RPMI8226 (cell line): ENCODE measurements at regions not wholly inside any gene's neighbourhood (a gene's known extent, or its start where the extent isn't known, plus 50 kb on each side); places are given as distances from the start of the nearest gene placed in this dataset.
"Not testable (repeated sequence)": the region's sequence is repeated elsewhere in the genome, so short reads cannot be mapped to it uniquely, and the experiment has no call there.

ENCODE experiments used
- DNase-seq: peaks from one replicate; pipeline ENCODE4 v3.0.0-alpha.2; 2015

DNA sequence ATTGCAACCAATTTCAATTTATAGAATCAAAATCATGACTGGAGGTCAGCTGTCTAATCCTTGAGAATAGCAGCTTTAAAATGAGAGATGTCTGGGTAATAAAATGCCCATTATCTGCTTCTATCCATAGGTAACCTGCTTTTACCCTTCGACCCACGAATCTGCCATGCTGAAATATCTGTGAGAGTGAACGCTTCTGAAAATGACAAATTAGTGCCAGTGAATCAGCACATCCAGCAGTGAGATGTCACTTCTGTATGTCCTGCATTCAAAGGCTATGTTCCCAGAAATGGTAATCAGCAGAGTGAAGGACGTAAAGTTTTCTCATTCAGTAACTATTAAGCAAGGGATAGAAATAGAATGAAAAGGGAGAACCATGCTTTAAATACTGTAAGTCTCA, 532.4 kb upstream of the ITGA1 start:
- no peak for DNase-seq

DNA sequence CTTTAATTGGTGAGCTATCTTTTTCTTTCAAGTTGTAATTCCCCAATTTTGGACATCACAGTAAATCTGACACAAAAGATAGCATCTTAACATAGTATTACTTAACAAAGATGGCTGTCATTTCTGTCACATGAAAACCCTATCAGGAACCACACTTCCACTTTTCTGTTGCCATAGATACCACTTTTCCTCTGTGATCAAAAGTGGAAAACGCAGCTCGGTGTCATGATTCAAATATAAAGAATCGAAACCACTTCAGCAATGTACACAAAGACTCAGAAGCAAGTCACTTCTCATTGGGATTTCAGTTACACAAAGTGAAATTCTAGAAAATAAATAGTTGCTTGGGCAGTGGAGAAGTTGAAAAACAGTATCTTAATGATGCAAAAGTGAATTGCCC, 524.9 kb upstream of the ITGA1 start:
- DNase-seq: no peak

DNA sequence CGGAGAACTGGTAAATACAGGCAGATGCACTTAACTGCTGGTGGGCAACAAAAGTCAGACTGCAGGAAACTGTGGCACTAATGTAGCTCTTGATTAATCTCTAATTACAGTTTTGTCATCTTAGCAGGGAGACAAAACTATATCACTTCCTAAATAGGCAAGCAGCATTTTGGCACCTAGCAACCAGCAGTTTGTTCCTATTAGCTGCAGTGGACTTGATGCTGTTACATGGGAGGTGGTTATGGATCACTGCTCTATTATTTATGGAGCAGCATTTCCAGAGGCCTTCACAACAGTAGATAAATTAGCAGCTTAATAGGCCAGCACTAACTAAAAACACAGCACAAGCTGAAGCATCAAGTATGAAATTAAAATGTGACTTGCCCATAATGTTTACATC, 518.3 kb upstream of the ITGA1 start:
- DNase-seq: no peak

DNA sequence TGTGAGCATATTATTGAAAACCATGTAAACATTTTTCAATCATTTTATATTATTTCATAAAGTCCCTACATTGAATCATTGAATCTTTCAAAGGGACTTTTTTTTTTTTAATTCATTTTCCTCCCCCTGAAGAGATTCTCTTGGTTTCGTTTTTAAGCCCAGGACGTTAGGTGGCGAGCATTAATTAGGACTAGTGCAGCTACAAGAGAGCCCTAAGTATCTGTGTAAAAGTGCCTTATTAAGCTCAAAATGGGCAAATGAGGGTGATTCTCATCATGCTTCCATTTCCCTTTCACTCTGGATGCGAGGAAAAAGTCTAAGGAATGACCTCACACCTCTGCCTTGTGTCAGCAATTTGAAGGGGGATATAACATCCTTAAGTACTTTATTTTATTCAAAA, 517.9 kb upstream of the ITGA1 start:
- DNase-seq: peak; percentile 5

DNA sequence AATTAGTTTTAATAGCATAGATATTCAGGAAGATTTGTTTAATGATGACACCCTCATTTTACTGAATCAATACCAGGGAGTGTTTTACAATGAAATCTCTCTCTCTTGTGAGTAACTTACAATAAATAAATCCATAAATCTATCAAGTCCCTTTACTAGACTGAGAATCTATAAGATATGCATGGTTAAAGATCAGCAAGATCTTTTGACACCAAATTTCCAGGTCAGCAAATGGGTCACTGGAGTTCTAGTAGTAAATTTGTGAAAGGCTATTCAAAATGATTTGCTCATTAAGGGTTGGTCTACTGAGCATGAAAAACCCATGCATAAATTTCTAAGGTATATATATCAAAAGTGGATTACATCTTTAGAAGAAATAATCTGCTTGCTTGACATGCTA, 512.1 kb upstream of the ITGA1 start:
- no peak for DNase-seq

DNA sequence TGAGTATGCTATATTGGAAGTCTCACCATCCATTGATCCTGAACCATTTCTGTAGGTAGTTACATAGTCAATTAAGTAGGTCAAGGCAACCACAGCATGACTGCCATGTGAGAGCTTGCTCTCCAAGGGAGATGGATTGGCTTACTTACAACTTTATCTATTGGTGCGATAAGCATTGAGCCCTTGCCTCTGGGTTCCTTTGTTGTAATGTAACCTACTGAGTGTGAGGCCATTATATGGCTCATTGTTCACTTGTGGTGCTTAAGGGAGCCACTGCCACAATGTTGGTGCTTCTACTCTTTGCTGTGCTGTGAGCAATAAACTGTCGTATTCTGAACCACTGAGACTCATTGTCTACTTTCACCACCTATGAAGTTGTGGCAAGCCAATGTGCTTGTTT, 510.6 kb upstream of the ITGA1 start:
- no peak for DNase-seq

DNA sequence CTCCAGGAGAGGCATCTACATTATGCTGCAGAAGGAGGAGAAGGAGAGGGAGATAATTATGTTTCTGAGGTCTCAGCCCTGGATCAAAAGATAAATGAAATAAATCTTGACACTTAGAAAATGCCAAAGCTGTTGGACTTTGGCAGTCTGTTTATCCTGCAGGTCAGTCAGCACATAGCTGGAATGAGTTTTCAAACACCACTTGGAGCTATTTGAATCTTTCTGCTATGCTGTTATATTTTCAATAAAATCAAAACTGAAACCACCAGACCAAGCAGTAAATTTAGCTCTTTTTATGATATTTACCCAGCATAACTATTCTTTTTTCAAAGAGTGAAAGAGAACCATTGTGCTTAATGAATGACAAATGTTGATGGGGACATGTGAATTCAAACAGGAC, 505.1 kb upstream of the ITGA1 start:
- no peak for DNase-seq

DNA sequence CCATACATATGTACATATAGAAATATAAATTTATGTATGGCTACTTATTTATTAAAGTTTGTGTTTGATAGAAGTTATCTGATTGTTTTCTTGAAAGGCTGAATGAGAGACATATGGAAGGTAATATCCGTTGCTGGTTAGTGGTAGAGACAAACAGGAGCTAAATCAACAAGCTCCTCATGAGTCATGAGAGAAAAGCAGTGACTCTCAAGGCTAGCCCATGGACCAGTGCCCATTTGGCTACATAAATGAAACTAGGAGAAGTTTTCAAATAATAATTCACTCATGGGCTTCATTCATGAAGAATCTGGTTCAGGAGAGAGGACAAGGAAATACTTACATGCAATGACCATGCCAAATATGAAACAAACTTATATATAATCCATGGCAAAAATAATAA, 504.5 kb upstream of the ITGA1 start:
- no peak for DNase-seq

DNA sequence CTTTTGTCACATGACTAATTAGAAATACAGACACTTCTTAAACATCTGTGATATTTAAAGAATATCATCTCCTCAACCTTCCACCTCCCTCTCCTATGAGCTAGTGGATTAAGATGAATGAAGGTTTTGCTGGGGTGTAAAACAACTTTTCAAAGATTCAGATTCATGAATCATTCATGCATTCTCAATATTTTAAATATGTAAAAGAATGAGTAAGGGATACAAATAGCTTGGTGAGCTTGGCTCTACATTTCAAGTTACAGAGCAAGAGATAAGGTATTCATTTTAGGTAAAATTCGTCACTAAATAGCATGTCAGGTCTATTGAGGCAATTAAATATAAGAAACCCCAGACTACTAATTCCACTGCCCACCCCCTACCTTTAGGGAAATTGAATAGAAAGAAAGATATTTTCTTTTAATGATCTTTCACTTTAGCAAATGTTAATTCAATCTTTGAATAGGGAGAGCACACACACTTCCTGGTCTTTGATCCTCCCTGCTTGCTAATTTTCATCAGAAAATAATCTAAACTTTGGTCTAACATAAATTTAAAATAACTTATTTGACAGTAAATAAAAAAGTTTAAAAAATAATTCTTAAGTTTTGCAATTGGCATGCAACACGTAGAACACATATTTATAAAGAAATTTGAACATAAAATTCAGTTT, 486.9 kb upstream of the ITGA1 start:
- no peak for DNase-seq

DNA sequence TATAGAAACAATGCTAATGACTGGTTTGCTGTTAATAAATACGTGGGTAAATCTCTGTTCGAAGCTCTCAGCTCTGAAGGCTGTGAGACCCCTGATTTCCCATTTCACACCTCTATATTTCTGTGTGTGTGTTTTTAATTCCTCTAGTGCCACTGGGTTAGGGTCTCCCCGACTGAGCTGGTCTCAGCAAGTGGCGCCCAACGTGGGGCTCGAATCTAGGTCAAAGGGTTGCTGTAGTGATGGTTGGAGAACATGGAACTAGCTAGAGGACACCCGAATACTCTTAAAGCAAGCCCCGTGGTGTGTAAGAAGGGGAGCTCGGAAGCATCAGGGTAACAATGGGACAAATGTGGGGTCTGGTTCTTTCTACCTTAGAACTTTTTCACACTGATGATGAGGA, 482.9 kb upstream of the ITGA1 start:
- DNase-seq: not testable (repeated sequence)

DNA sequence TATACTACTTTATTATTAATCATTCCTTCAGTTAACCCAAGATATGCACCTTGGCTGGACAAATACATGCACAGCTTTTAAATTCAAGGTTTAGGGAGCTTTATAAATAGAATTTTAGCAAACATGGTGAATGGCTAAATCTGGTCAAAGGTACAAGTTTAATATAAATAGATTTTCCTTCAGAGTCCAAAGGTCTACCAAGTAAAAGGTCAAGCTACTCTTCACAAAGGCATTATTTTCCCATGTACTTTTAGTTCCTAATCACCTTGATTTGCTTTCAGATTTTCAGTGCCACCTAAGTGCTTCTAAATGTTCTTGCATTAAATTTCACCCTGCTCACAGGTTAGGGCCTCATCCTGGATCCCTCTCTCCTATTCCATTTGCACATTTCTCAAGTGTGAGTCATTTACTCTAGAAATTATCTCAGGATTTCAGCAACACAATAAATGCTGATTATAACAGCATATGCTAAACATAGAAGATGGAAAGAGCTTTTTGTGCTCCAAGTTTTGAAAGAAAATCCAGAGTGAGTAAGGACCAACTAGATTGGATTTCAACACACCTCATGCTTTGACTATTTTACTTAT, 459.4 kb upstream of the ITGA1 start:
- no peak for DNase-seq

DNA sequence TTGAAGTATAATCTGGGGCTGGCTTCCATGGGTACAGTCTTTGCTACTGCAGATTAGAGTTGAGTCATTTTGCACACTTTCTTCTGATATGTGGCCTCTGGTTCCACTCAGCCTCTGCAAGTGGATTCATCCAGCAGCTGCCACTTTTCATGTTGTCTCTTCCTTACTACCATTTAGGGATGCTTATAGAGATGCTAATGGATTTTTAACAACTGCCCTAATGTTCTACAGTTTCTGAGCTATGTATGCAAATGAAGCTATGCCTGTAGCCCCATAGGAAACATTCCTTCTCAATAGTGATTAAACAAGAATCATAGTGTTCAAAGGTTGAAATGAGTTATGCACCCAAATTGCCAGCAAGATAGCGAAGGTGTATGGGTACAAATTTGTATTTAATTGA, 456.0 kb upstream of the ITGA1 start:
- no peak for DNase-seq

DNA sequence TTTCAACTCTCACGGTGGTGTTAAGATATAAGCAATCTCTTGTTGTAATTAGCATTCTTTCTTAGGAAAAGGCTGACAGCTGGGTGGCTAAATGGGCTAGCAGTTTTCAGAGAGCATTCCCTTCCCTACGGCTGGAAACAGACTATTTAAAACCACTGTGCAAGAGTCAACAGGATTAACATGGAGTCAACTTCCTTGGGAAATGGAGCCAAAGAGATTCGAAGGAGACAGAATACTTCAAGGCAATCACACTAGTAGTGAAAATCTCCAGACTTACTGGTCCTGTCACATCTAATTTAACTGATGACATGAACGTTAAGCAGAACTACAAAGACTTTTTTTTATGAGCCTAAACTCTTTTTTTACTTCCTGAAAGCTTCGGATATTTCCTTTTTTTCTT, 453.3 kb upstream of the ITGA1 start:
- DNase-seq: no peak

DNA sequence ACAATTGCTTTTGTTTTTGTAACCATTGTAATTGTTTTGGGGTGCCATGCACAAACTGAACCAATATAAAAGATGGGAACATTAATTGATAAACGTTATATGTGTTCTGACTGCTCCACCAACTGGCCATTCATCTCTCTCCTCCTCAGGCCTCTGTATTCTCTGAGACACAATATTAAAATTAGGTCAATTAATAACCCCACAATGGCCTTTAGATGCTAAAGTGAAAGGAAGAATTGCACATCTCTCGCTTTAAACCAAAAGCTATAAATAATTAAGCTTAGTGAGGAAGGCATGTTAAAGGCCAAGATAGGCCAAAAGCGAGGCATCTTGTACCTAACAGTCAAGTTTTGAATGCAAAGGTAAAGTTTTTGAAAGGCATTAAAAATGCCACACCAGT, 448.4 kb upstream of the ITGA1 start:
- DNase-seq: no peak

DNA sequence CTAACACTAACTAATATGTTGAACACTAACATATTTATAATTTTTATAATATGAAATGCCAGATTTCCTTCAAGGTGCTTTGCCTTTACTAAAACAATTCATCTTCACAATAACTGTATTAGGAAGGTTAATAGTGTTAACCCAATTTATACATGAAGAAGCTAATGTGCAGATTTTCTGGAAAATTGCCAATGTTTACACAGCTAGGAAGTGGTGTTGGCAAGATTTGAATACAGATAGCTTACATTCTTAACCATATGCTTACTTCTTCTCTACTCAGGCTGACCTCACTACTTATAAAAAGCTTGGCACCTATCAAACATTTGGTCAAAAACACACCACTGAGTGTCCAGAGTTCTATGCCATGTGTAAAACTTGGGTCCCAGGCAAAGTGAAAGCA, 445.4 kb upstream of the ITGA1 start:
- DNase-seq: no peak

DNA sequence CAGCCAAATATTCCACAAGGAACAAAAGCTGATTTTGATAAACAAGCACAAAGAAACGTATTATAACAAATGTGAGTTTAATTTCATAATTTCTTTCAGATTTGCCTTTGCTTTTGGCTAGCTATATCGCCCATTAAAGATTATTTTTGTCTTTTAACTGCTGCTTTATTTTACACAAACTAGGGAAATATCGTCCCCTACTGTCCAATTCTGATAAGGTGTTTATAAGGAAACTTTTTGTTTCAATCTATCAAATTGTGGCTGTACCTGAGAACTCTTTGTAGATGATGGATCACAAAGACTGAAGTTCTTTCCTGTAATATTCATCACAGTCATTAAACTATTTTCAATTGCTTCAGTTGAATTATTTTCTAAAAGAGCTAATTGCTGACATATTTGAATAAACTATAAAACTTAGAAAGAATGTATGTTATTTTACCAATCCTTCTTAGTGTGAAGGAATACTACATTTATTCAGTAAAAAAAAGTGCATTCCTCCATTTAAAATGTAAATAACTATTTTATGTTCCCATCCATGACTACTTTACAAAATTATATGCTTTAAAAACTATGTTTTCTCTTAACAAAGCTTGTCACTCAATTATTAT, 431.3 kb upstream of the ITGA1 start:
- peak; percentile 30 for DNase-seq

DNA sequence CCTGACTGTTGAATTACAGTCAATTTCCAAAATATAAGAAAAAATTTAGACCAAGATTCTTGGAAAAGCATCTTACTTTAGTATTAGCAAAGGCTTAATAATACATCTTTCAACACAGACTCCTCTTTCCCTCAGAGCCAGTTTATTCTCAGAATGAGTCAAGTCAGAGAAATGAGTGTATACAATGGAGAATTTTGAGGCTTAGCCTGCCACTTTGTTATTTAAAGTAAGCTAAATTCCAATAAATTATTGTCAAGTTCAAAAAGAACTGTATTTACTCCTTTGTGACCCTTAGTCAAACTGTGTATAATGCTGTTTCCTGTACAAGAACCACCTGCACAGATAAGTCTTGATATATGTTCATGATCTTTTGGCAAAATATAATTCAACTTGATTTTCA, 428.5 kb upstream of the ITGA1 start:
- DNase-seq: no peak

DNA sequence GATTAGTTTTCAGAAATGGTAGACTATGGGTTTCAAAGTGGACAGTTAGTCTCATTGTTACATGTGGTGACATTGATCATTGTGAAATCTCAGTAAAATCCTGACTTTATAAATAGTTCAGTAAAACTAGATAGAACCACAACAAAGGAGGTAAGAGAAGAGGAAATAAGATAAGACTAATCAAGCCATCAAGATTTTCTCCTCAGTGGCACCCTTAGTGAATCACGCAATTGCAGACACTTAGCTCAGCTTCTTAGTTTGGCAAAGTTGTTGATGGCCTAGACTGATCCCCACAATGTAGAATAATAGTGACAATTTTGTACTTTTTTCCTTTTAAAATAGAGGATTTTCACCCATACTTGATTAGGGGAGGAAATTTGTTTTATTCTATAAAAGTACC, 426.7 kb upstream of the ITGA1 start:
- DNase-seq: no peak

DNA sequence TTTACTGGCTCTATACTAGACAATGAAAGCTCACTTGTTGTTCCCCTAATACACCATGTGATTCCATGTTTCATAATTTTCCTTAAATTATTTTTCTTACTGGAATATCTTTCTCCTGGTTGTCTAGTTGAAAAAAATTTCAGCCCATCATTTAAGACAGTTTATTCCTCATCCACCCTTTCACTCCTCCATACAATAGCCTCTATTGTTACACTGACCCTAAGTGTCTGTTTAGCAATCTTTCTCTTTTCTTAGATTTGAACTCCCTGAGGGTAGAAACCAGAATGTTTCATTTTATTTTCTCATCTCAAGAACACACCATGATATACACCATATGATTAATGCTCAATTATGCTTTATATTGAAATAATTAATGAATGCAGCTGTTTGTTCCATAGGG, 413.4 kb upstream of the ITGA1 start:
- no peak for DNase-seq

DNA sequence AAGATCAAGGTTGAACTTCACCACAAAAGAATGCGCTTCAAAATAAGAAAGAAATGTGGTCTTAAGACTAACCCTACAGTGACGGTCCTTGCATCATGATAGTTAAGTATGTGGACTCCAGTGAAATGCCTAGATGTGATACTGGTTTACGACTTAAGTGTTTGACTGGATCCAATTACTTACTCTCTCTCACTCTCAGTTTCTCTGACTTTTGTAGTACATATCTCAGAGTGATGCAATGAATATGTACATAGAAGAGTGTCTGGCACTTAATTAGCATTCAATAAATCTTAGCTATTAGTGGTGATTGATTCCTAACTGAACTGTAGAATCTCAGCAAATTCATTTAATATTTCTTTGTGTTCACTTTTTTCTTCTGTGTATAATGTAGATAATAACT, 411.7 kb upstream of the ITGA1 start:
- DNase-seq: no peak

DNA sequence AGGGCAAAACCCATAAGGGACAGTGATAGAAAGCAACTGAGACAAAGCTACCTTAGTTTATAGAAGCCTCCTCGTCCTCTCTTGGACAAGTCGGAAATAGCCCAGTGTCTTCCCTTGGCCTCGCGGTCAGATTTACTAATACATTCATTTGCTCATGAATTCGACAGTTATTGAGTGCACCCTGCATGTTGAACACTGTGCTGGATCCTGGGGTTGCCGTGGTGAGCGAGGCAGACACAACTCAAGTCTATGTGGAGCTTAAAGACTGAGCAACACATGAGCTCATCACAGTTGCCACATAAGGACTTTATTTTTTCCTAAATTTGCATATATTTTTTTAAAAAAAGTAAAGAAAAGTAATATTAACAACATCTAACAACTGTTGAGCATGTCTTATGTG, 411.1 kb upstream of the ITGA1 start:
- no peak for DNase-seq

DNA sequence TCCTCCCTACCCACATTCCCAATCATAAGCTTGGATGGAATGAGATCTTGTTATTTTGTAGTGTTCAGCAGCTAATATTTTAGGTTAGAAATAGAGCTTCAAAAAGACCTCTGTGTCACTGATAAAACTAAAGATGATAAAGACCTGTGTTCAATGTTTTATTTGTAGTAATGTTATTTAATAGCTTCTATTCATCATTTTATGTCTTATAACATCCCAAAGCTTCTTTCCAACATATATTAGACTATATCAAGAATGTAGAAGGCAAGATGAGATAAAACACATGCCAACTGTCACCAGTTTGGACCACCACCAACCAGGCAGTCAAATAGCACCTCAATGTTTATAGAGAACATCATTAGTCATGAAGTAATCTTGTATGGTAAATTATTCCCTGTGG, 409.5 kb upstream of the ITGA1 start:
- DNase-seq: no peak

DNA sequence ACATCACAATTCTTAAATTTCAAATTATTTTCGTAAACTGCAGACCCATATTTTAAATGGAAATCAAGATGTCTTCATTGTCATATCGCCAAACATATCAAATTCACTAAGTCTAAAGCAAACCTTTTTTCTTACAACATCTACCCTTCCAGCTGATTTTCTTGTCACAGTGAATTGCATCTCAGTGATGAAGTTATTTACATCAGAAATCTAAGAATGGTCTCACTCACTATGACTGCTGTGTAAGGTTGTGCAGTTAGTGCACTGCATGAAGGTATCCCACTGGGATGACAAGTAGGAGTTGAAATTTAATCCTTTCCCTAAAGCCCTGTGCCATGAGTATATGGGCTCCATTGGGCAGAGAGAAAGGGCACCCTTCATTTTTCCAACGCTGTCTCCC, 399.4 kb upstream of the ITGA1 start:
- DNase-seq: no peak

DNA sequence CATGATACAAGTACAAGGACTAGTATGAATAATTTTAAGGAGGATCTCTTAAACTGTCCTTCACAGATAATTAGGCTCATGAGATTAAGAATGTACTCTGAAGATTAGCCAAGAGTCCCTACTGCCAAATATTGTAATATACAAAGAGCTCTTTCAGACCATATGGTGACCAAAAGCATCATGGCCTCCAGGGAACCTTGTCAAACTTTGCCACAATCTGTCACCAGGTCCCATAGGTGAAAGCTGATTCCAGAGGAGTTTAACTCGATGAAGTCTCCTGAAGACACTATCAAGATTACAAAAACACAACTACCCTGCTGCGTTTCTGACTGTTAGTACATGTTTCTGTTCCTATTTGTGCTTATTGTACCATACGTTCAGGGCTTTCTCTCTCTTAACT, 395.4 kb upstream of the ITGA1 start:
- DNase-seq: no peak

DNA sequence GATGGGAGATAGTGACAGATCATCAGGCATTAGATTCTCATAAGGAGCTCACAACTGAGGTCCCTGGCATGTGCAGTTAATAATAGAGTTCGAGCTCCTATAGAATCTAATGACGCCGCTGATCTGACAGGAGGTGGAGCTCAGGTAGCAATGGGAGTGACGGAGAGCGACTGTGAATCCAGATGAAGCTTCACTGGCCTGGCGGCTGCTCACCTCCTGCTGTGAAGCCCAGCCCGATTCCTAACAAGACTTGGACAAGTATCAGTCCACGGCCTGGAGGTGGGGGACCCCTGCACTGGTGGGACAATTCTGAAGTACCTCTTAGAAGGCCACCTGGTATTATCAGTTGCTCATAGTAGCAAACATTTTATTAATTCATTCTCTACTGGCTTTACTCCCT, 377.9 kb upstream of the ITGA1 start:
- no peak for DNase-seq
